ENCODE measurements at regions not wholly inside any gene's neighbourhood (a gene's known extent, or its start where the extent isn't known, plus 50 kb on each side); places are given as distances from the start of the nearest gene placed in this dataset.
"Not testable (repeated sequence)": the region's sequence is repeated elsewhere in the genome, so short reads cannot be mapped to it uniquely, and the experiment has no call there.

DNA sequence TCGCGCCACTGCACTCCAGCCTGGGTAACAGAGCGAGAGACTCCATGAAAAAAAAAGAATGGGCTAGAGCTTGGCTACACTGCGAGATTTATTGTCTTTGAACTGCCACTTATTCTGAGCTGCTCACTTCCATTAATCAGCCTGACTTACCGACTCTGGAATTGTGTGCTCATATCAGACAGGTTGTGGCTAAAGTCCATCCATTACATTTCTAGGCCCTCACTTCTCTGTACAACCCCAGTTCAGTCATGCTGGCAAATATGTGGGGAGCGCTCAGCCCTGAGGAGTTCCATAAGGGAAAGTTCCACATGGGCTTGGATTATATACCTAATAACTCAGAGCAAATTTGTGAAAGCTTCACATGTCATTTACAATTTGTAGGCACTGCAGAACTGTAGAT is 270.6 kb downstream of the TRIML1 start:
- POLR2A ChIA-PET, result no interaction called here
- Mint-ChIP-seq H3K4me1 (no peaks in the 10 kb centered on the region), H3K27me3 (no peaks in the 10 kb centered on the region), H3K4me3 (no peak overlapping the region), H3K27ac (no peak overlapping the region), H3K9me3 (peaks cover 11% of the 10 kb centered on the region), H3K36me3 (no peaks in the 10 kb centered on the region)
- ATAC-seq (ENCODE audit: low read depth), result no peak
- DNase-seq, result no peak

DNA sequence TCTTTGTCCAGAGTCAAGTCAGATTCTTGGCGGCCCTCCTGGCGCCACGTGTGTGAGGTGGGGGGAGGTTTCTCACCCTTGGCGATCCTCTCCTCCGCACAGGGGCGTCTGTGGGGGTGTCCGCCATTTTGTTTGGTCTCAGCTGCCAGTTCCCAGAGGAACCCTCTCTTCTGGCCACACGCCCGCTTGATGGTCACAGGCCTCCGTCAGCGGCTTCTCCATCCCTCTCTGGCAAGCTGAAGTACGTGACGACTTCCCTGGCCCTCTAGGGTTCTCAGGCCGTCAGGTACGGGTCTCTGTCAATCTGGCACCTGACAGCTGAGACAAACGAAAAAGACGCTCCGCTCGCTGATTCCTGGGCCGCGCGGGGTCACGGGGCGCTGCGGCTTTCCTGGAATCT is 272.6 kb downstream of the TRIML1 start:
- POLR2A ChIA-PET, result no interaction called here
- ATAC-seq (ENCODE audit: low read depth), result no peak
- no peak overlapping the region for H3K27ac Mint-ChIP-seq
- H3K4me1 Mint-ChIP-seq, result no peaks in the 10 kb centered on the region
- H3K36me3 Mint-ChIP-seq, result no peaks in the 10 kb centered on the region
- DNase-seq, result no peak
- no peaks in the 10 kb centered on the region for H3K27me3 Mint-ChIP-seq
- no peak overlapping the region for H3K4me3 Mint-ChIP-seq
- H3K9me3 Mint-ChIP-seq, result peaks cover 9% of the 10 kb centered on the region

DNA sequence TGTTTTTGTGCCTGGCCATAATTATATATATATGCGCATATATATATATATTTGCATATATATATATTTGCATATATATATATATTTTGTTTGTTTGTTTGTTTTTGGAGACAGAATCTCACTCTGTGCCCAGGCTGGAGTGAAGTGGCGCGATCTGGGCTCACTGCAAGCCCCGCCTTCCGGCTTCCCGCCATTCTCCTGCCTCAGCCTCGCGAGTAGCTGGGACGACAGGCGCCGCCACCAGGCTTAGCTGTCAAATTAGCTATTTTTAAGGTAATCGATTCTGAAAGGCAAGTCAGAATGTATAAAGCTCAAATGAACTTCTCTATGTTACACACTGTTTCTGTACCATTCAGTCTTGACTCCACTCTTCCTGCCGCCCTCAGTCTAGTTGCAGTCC is 273.3 kb downstream of the TRIML1 start:
- POLR2A ChIA-PET, result no interaction called here
- H3K4me1 Mint-ChIP-seq, result no peaks in the 10 kb centered on the region
- DNase-seq, result no peak
- no peak overlapping the region for H3K4me3 Mint-ChIP-seq
- no peaks in the 10 kb centered on the region for H3K36me3 Mint-ChIP-seq
- H3K27me3 Mint-ChIP-seq, result no peaks in the 10 kb centered on the region
- H3K9me3 Mint-ChIP-seq, result peaks cover 9% of the 10 kb centered on the region
- H3K27ac Mint-ChIP-seq, result no peak overlapping the region
- ATAC-seq (ENCODE audit: low read depth), result no peak

DNA sequence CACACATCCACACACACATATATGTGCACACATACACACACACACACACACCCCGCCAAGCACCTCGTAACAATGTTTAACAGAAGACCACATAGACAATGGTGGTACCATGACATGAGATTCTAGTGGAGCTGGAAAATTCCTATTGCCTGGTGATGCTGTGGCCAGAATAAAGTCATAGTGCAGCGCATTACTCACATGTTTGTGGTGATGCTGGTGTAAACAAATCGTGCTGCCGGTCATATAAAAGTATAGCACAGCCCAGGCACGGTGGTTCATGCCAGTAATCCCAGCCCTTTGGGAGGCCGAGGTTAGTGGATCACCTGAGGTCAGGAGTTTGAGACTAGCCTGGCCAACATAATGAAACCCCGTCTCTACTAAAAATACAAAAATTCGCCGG is 275.2 kb downstream of the TRIML1 start:
- H3K9me3 Mint-ChIP-seq, result peaks cover 7% of the 10 kb centered on the region
- POLR2A ChIA-PET, result no interaction called here
- no peak overlapping the region for H3K27ac Mint-ChIP-seq
- H3K36me3 Mint-ChIP-seq, result no peaks in the 10 kb centered on the region
- ATAC-seq (ENCODE audit: low read depth) (no peak), DNase-seq (no peak)
- no peak overlapping the region for H3K4me3 Mint-ChIP-seq
- H3K27me3 Mint-ChIP-seq, result no peaks in the 10 kb centered on the region
- H3K4me1 Mint-ChIP-seq, result no peaks in the 10 kb centered on the region

DNA sequence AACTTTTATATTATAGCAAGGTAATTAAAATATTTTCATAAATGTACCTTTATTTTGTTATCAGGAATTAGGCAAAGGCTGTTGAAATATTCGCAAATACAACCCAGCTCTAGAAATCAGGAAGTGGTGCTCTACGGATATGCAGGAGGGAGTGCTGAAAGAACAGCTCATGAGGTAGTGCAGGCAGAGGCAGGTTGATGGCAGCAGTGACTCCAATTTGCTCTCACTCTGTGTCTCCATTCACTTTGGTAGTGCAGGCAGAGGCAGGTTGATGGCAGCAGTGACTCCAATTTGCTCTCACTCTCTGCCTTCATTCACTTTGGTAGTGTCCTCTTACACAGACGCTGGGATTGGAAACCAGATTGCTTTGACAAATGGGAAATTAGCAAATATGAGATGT is 277.9 kb downstream of the TRIML1 start:
- POLR2A ChIA-PET, result no interaction called here
- ATAC-seq (ENCODE audit: low read depth) (no peak), DNase-seq (no peak)
- Mint-ChIP-seq H3K4me3 (no peak overlapping the region), H3K9me3 (peaks cover 6% of the 10 kb centered on the region), H3K27me3 (no peaks in the 10 kb centered on the region), H3K27ac (no peak overlapping the region), H3K36me3 (no peaks in the 10 kb centered on the region), H3K4me1 (no peaks in the 10 kb centered on the region)

DNA sequence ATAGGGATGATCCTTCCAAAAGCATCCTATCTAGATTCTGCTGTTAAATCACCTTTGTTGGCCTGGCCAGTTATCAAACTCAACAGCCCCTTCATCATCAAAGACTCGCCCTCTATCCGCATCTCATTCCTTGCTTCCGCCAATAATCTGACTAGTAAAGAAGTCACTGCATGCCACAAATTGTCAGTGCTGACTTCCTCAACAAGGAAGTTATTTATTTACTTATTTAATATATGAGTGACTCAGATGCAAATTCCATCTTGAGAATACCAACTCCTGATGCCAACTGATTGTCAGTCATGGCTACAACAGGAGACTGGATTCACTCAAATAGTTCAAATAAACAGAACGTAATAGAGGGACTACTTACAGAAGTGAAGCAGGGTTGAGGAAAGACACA is 283.8 kb downstream of the TRIML1 start:
- DNase-seq (no peak), ATAC-seq (ENCODE audit: low read depth) (no peak)
- Mint-ChIP-seq H3K36me3 (no peaks in the 10 kb centered on the region), H3K4me1 (no peaks in the 10 kb centered on the region), H3K9me3 (peaks cover 2% of the 10 kb centered on the region), H3K4me3 (no peak overlapping the region), H3K27ac (no peak overlapping the region), H3K27me3 (no peaks in the 10 kb centered on the region)
- POLR2A ChIA-PET, result no interaction called here

DNA sequence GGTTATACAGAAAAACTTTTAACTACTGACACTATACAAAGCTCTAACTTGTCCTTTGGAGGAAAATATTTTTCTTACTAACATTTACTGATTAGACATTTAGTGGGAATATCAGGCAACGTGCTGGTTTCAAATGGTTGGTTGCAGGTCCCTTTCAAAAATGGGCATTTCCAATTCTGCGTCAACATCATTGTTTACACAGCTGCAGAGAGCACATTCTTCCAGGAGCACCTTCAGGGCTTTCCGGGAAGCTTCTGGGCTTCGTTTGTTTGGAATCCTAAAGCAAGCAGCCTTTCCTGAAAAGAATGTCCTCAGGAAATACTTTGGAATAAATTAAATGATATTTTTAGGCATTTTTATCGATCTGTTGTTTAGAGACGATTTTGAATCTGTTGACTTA is 289.7 kb downstream of the TRIML1 start:
- Mint-ChIP-seq H3K36me3 (no peaks in the 10 kb centered on the region), H3K27me3 (no peaks in the 10 kb centered on the region), H3K9me3 (peaks cover 12% of the 10 kb centered on the region), H3K4me1 (no peaks in the 10 kb centered on the region), H3K27ac (no peak overlapping the region), H3K4me3 (no peak overlapping the region)
- ATAC-seq (ENCODE audit: low read depth) (no peak), DNase-seq (no peak)
- POLR2A ChIA-PET, result no interaction called here

DNA sequence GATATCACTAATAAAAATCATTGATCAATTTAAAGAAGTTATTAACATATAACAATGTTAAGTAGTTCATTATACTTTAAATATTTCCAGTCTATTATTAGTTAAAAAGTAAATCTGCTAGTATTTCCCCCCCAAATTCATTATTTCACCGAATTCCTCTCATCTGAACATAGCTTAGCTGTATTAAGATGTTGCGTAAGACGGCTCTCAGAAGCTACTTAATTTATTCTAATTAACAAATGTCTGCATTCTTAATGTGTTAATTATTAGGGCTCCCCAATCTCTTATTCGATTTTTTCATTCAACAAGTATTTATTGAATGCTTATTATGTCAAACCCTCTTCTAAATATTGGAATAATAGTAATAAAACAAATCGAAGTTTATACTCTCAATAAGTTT is 290.7 kb downstream of the TRIML1 start:
- ATAC-seq (ENCODE audit: low read depth) (no peak), DNase-seq (no peak)
- H3K4me1 Mint-ChIP-seq, result no peaks in the 10 kb centered on the region
- POLR2A ChIA-PET, result no interaction called here
- H3K27me3 Mint-ChIP-seq, result no peaks in the 10 kb centered on the region
- no peaks in the 10 kb centered on the region for H3K36me3 Mint-ChIP-seq
- H3K4me3 Mint-ChIP-seq, result no peak overlapping the region
- H3K27ac Mint-ChIP-seq, result no peak overlapping the region
- peaks cover 12% of the 10 kb centered on the region for H3K9me3 Mint-ChIP-seq

DNA sequence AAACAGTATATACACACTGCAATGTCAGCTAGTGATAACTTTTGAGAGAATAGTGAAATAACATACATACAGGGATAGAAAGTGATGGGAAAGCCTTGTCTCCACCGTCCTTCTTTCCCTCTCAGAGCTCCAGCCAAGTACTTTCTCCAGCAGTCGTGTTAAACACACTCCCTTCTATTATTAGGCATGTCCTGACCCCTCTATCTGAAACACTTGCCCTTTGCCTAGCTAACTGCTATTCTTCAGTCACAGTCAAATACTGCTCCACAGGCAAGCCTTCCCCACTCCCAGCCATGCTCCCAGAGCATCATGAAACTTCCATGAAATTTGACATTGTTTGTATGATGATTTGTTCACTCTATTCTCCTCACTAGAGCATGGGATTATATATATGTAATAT is 291.1 kb downstream of the TRIML1 start:
- Mint-ChIP-seq H3K4me1 (no peaks in the 10 kb centered on the region), H3K4me3 (no peak overlapping the region), H3K27me3 (no peaks in the 10 kb centered on the region), H3K36me3 (no peaks in the 10 kb centered on the region), H3K27ac (no peak overlapping the region), H3K9me3 (peaks cover 12% of the 10 kb centered on the region)
- ATAC-seq (ENCODE audit: low read depth), result no peak
- POLR2A ChIA-PET, result no interaction called here
- DNase-seq, result no peak

DNA sequence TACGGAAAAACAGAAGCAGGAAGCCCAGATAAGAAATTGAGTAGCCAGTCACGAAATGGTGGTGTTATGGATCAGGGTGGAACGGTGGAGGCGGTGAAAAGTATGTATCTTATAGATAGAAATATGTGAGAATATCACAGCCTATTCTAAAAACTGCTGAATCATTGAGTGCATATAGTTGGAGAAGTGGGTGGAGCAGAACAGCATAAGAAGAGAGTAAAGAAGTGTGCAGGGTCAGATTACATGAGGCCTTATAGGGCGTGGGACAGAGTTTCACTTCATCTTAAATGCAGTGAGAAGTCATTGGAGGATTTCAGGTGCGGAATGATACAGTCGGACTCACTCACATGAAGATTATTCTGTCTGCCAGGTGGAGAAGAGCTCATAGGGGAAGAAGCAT is 293.1 kb downstream of the TRIML1 start:
- no peaks in the 10 kb centered on the region for H3K27me3 Mint-ChIP-seq
- H3K4me1 Mint-ChIP-seq, result no peaks in the 10 kb centered on the region
- H3K9me3 Mint-ChIP-seq, result peaks cover 10% of the 10 kb centered on the region
- no peaks in the 10 kb centered on the region for H3K36me3 Mint-ChIP-seq
- no peak overlapping the region for H3K27ac Mint-ChIP-seq
- DNase-seq (no peak), ATAC-seq (ENCODE audit: low read depth) (no peak)
- POLR2A ChIA-PET, result no interaction called here
- H3K4me3 Mint-ChIP-seq, result no peak overlapping the region

DNA sequence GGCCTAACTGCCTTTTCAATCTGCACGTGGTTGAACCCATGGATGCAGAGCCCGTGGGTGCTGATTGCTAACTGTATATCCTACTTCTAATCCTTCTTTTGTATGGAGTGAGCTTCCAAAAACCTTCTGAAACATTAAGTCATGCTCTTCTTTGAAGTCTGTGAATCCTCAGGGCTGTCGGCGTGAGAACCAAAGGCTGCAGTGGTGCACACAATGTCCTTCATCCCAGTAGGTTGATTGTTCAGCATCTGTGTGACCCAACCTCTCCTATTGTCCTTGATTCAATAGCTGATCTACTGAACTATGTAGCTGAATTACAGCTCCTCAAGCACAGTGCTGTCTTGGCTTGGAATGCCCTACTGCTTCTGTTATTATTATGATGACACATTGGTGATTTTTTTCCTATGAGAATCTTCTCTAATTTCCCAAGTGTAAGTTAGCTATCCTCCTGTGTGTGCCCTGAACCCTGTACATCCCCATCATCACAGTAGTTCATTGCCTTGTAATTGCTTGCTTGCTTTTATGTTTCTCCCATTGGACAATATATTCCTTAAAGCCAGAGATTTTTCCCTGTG is 294.6 kb downstream of the TRIML1 start:
- H3K27me3 Mint-ChIP-seq, result no peaks in the 10 kb centered on the region
- peaks cover 12% of the 10 kb centered on the region for H3K9me3 Mint-ChIP-seq
- ATAC-seq (ENCODE audit: low read depth), result no peak
- H3K36me3 Mint-ChIP-seq, result no peaks in the 10 kb centered on the region
- POLR2A ChIA-PET, result no interaction called here
- H3K4me3 Mint-ChIP-seq, result no peak overlapping the region
- no peak for DNase-seq
- no peak overlapping the region for H3K27ac Mint-ChIP-seq
- no peaks in the 10 kb centered on the region for H3K4me1 Mint-ChIP-seq

DNA sequence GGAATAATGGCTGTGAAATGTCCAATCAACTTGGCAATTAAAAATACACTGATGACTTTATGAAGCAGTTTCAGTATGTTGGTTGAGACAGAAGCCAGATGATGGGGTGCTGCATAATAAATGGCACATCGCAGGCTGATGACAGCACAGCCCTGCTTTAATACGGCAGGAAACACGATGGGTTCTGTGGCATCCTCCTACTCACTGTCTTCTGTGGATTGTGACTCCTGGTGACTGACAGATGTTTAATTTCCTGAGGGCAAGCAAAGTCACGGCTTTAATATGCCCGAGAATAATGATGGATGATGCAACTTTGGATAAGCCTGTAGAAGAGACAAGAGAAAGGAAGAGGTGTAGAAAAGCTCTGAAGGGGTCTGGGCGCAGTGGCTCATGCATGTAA is 295.4 kb downstream of the TRIML1 start:
- peaks cover 12% of the 10 kb centered on the region for H3K9me3 Mint-ChIP-seq
- no peaks in the 10 kb centered on the region for H3K27me3 Mint-ChIP-seq
- H3K4me1 Mint-ChIP-seq, result no peaks in the 10 kb centered on the region
- ATAC-seq (ENCODE audit: low read depth) (no peak), DNase-seq (no peak)
- no peaks in the 10 kb centered on the region for H3K36me3 Mint-ChIP-seq
- no peak overlapping the region for H3K27ac Mint-ChIP-seq
- no peak overlapping the region for H3K4me3 Mint-ChIP-seq
- POLR2A ChIA-PET, result no interaction called here

DNA sequence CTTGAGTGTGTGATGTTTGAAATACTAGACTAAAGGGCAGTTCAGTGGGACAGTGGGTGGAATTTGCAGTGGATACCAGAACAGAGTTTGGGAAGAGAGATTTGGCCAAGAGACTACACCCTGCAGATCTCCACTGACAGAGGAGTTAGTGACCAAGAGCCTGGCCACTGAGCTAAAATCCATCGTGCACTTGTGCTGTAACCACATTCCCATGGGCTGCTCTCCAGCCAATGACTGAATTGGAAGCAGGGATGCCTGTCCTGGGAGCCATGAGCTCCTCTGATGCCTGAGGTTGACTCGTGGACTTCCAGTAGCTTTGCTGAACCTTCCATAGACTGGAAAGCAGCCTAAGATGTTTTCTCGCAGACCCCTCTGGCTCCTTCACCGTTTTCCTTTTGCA is 296.1 kb downstream of the TRIML1 start:
- Mint-ChIP-seq H3K27ac (no peak overlapping the region), H3K4me3 (no peak overlapping the region), H3K4me1 (no peaks in the 10 kb centered on the region), H3K36me3 (no peaks in the 10 kb centered on the region), H3K9me3 (peaks cover 12% of the 10 kb centered on the region), H3K27me3 (no peaks in the 10 kb centered on the region)
- DNase-seq (no peak), ATAC-seq (ENCODE audit: low read depth) (no peak)
- POLR2A ChIA-PET, result no interaction called here

DNA sequence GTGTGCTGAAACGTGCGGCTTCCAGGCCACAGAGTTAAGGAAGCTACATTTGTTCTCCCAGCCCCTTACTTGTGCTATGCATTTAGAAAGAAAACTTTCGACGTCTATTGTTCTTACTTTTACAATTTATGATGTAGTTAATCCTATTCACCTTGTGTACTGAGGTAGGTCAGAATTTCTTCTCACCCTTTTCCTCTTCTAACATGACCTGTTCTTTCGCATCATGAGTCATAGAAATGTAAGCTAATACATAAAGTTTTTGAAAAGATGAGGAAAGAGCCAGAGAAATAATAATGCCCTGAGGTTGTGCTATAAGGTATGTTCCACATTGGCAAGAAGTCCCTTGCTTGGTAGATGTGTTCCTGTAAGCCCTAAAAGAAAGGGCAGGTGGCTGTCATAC is 298.3 kb downstream of the TRIML1 start:
- Mint-ChIP-seq H3K4me1 (no peaks in the 10 kb centered on the region), H3K27me3 (no peaks in the 10 kb centered on the region), H3K36me3 (no peaks in the 10 kb centered on the region), H3K9me3 (peaks cover 6% of the 10 kb centered on the region), H3K4me3 (no peak overlapping the region), H3K27ac (no peak overlapping the region)
- ATAC-seq (ENCODE audit: low read depth), result no peak
- POLR2A ChIA-PET, result no interaction called here
- DNase-seq, result no peak

DNA sequence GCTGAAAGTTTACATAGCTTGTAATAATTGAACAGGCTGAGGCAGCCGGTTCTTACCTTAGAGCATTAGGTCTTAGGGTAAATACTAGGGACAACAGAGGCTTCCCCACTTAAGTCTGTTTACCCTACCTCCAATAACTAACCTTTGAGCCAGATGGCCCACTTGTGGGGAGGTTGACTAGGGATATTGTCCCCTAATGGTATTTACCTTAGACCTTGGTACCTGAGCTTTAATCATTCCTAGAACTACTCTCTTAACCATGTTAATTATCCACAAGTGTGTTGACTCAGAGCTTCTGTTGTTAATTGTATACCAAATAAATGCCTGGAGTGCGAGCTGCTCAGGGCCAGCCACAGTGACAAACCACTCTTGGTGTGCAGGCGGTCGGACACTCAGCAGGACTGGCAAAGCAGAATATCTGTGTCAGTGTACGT is 299.2 kb downstream of the TRIML1 start:
- H3K9me3 Mint-ChIP-seq; H3K4me3 Mint-ChIP-seq; POLR2A ChIA-PET; DNase-seq; H3K27ac Mint-ChIP-seq; H3K36me3 Mint-ChIP-seq; ATAC-seq (ENCODE audit: low read depth); H3K27me3 Mint-ChIP-seq; H3K4me1 Mint-ChIP-seq: not testable (repeated sequence)
